H9 (cell line): ENCODE measurements at regions not wholly inside any gene's neighbourhood (a gene's known extent, or its start where the extent isn't known, plus 50 kb on each side); places are given as distances from the start of the nearest gene placed in this dataset.

Experiments used
- DNase-seq: peaks from one replicate; pipeline ENCODE4 v3.0.0-alpha.2; 2017
- H2AFZ ChIP-seq: one replicate; pipeline ENCODE4 v1.6.1; 2013; ENCODE audit warnings: mild to moderate bottlenecking, low read length, control low read depth, moderate library complexity
- H2AK5ac ChIP-seq: 2 replicates; pipeline ENCODE4 v1.6.1; 2013; ENCODE audit warnings: low read length, control low read depth, mixed read lengths; ENCODE audit not compliant: insufficient read length
- H2BK120ac ChIP-seq: one replicate; pipeline ENCODE4 v1.6.1; 2013; ENCODE audit warnings: low read depth, mild to moderate bottlenecking, low read length, control low read depth, inconsistent platforms; ENCODE audit not compliant: poor library complexity, severe bottlenecking
- H2BK12ac ChIP-seq: 2 replicates; pipeline ENCODE4 v1.6.1; 2013; ENCODE audit warnings: low read length, control low read depth, mixed read lengths, low read depth; ENCODE audit not compliant: insufficient read length
- H2BK15ac ChIP-seq: 2 replicates; pipeline ENCODE4 v1.6.1; 2013; ENCODE audit warnings: low read depth, low read length, control low read depth
- H2BK20ac ChIP-seq: one replicate; pipeline ENCODE4 v1.6.1; 2013; ENCODE audit warnings: low read depth, mild to moderate bottlenecking, low read length, control low read depth, inconsistent platforms; ENCODE audit not compliant: poor library complexity, severe bottlenecking
- H2BK5ac ChIP-seq: 2 replicates; pipeline ENCODE4 v1.6.1; 2013; ENCODE audit warnings: low read length, control low read depth, mixed read lengths; ENCODE audit not compliant: insufficient read length
- H3K14ac ChIP-seq: 2 replicates; pipeline ENCODE4 v1.6.1; 2013; ENCODE audit warnings: low read length, control low read depth; ENCODE audit not compliant: insufficient read depth
- H3K18ac ChIP-seq: 2 replicates; pipeline ENCODE4 v1.6.1; 2013; ENCODE audit warnings: low read depth, mild to moderate bottlenecking, mixed read lengths, low read length, control low read depth; ENCODE audit not compliant: insufficient read length
- H3K23ac ChIP-seq: 2 replicates; pipeline ENCODE4 v1.6.1; 2013; ENCODE audit warnings: low read length, control low read depth, mixed read lengths, low read depth; ENCODE audit not compliant: insufficient read length
- H3K23me2 ChIP-seq: 2 replicates; pipeline ENCODE4 v1.6.1; 2013; ENCODE audit warnings: low read depth, mild to moderate bottlenecking, mixed read lengths, low read length, control low read depth; ENCODE audit not compliant: insufficient read length, poor library complexity, severe bottlenecking
- H3K27ac ChIP-seq: 2 replicates; pipeline ENCODE4 v1.5.1; 2013; ENCODE audit warnings: low read length, control low read depth, mixed read lengths, low read depth; ENCODE audit not compliant: insufficient read length
- H3K27me3 ChIP-seq: 2 replicates; pipeline ENCODE4 v1.6.1; 2013; ENCODE audit warnings: low read length, control low read depth, inconsistent platforms; ENCODE audit not compliant: insufficient read depth
- H3K4ac ChIP-seq: 2 replicates; pipeline ENCODE4 v1.6.1; 2013; ENCODE audit warnings: low read depth, mild to moderate bottlenecking, control low read depth, inconsistent platforms, low read length, moderate library complexity
- H3K4me1 ChIP-seq: 2 replicates; pipeline ENCODE4 v1.6.1; 2013; ENCODE audit warnings: low read length, control low read depth, inconsistent platforms; ENCODE audit not compliant: insufficient read depth
- H3K4me2 ChIP-seq: 2 replicates; pipeline ENCODE4 v1.6.1; 2013; ENCODE audit warnings: low read length, control low read depth, mixed read lengths; ENCODE audit not compliant: insufficient read length, insufficient read depth
- H3K56ac ChIP-seq: 2 replicates; pipeline ENCODE4 v1.6.1; 2013; ENCODE audit warnings: low read depth, mild to moderate bottlenecking, mixed read lengths, low read length, control low read depth; ENCODE audit not compliant: insufficient read length
- H3K79me1 ChIP-seq: 2 replicates; pipeline ENCODE4 v1.6.1; 2013; ENCODE audit warnings: low read depth, mild to moderate bottlenecking, moderate library complexity, low read length, control low read depth, inconsistent platforms; ENCODE audit not compliant: insufficient read depth, poor library complexity, severe bottlenecking
- H3K79me2 ChIP-seq: 2 replicates; pipeline ENCODE4 v1.6.1; 2013; ENCODE audit warnings: low read length, control low read depth, inconsistent platforms; ENCODE audit not compliant: insufficient read depth
- H3K9ac ChIP-seq: 2 replicates; pipeline ENCODE4 v1.6.1; 2013; ENCODE audit warnings: low read length, control low read depth, mixed read lengths; ENCODE audit not compliant: insufficient read length; ENCODE audit errors: extremely low read depth
- H3K9me3 ChIP-seq: one replicate; pipeline ENCODE4 v1.6.1; 2013; ENCODE audit warnings: low read depth, low read length, inconsistent platforms; ENCODE audit not compliant: control insufficient read depth
- H3T11ph ChIP-seq: one replicate; pipeline ENCODE4 v1.6.1; 2013; ENCODE audit warnings: mild to moderate bottlenecking, low read length, control low read depth, inconsistent platforms
- H4K20me1 ChIP-seq: one replicate; pipeline ENCODE4 v1.6.1; 2013; ENCODE audit not compliant: control insufficient read depth, insufficient read length, insufficient read depth
- H4K5ac ChIP-seq: 2 replicates; pipeline ENCODE4 v1.6.1; 2013; ENCODE audit warnings: low read depth, mild to moderate bottlenecking, mixed read lengths, low read length, control low read depth; ENCODE audit not compliant: insufficient read length
- H4K8ac ChIP-seq: replicated peaks from 2 replicates; pipeline ENCODE4 v1.6.1; 2013; ENCODE audit warnings: low read length, control low read depth, mixed read lengths, low read depth; ENCODE audit not compliant: insufficient read length
- H4K91ac ChIP-seq: 2 replicates; pipeline ENCODE4 v1.6.1; 2013; ENCODE audit warnings: low read depth, mild to moderate bottlenecking, moderate library complexity, mixed read lengths, low read length, control low read depth; ENCODE audit not compliant: insufficient read length
- H3K27ac Mint-ChIP-seq, 3 experiments: 2 replicates in 2 of 3; 3 replicates in 1 of 3; pipeline ENCODE4 v1.8.0; 2020 to 2021; ENCODE audit warnings: mixed read lengths in 3 of 3, mild to moderate bottlenecking in 1 of 3, moderate library complexity in 1 of 3
- H3K27me3 Mint-ChIP-seq: 2 replicates; pipeline ENCODE4 v1.8.0; 2021; ENCODE audit warnings: low read depth, mild to moderate bottlenecking, moderate library complexity, mixed read lengths
- H3K36me3 Mint-ChIP-seq, 3 experiments: 2 replicates in 2 of 3; 3 replicates in 1 of 3; pipeline ENCODE4 v1.8.0; 2020 to 2021; ENCODE audit warnings: low read depth in 3 of 3, mixed read lengths in 3 of 3; ENCODE audit not compliant: insufficient read depth in 1 of 3
- H3K4me1 Mint-ChIP-seq, 2 experiments: 2 replicates each; pipeline ENCODE4 v1.8.0; 2020; ENCODE audit warnings: mixed read lengths in 2 of 2
- H3K4me3 Mint-ChIP-seq, 2 experiments: 2 replicates in 1 of 2; 3 replicates in 1 of 2; pipeline ENCODE4 v1.8.0; 2020 to 2021; ENCODE audit warnings: mild to moderate bottlenecking in 2 of 2, mixed read lengths in 2 of 2, moderate library complexity in 1 of 2
- H3K9me3 Mint-ChIP-seq, 2 experiments: 2 replicates in 1 of 2; 3 replicates in 1 of 2; pipeline ENCODE4 v1.8.0; 2020; ENCODE audit warnings: mild to moderate bottlenecking in 2 of 2, mixed read lengths in 2 of 2, moderate library complexity in 1 of 2
- WGBS: extraction: QIAGEN DNeasy Blood & Tissue Kit; methylation state at CpG from one replicate; pipeline ENCODE4 v1.1.7; 2013; ENCODE audit warnings: missing lambda C conversion rate, low lambda C conversion rate, mixed read lengths; ENCODE audit not compliant: insufficient read length; ENCODE audit errors: extremely low coverage; 5-methylcytosine and 5-hydroxymethylcytosine counted together
- TF ChIP-seq, protein P1 (sequence below): fragments of 200-600 bp; sonication (generic); conservative IDR thresholded peaks from 3 replicates; pipeline ENCODE4 v1.8.0; 2021; ENCODE audit warnings: antibody characterized with exemption, mild to moderate bottlenecking

DNA sequence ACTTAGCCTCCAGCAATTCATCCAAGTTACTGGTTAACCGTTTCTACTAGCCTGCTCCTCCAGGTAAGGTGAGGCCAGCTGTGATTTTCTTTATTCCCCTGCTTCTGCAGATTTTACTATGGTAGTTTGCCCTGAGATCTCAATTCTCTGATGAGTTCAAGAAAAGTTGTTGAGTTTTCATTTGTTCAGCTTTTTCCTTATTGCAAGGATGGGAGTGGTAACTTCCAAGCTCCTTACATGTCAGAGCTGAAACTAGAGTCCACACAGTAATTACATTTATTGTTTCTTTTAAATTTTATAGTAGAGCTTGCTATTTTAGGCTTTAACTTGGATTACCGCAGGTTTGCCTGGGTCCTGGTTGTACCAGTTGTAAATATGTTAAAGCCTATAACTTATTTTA is 76.9 kb upstream of the ZRANB2 start:
- Mint-ChIP-seq H3K4me3 (no peak overlapping the region), H3K36me3 (no peaks in the 10 kb centered on the region), H3K4me1 (peaks cover 0 to 5% of the 10 kb centered on the region in 2 experiments; a peak in 1 of 4 replicates), H3K27ac (no peak overlapping the region), H3K9me3 (no peaks in the 10 kb centered on the region), H3K27me3 (no peaks in the 10 kb centered on the region)
- no peak overlapping the region for H3K9ac ChIP-seq
- H2AFZ ChIP-seq = no peak overlapping the region
- no peak for DNase-seq
- H3K4me2 ChIP-seq = no peak overlapping the region
- TF ChIP-seq, protein P1, sequence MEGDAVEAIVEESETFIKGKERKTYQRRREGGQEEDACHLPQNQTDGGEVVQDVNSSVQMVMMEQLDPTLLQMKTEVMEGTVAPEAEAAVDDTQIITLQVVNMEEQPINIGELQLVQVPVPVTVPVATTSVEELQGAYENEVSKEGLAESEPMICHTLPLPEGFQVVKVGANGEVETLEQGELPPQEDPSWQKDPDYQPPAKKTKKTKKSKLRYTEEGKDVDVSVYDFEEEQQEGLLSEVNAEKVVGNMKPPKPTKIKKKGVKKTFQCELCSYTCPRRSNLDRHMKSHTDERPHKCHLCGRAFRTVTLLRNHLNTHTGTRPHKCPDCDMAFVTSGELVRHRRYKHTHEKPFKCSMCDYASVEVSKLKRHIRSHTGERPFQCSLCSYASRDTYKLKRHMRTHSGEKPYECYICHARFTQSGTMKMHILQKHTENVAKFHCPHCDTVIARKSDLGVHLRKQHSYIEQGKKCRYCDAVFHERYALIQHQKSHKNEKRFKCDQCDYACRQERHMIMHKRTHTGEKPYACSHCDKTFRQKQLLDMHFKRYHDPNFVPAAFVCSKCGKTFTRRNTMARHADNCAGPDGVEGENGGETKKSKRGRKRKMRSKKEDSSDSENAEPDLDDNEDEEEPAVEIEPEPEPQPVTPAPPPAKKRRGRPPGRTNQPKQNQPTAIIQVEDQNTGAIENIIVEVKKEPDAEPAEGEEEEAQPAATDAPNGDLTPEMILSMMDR = no peak
- no peak overlapping the region for H4K91ac ChIP-seq
- no peaks in the 10 kb centered on the region for H3K79me2 ChIP-seq
- no peak overlapping the region for H3K23ac ChIP-seq
- no peaks in the 10 kb centered on the region for H3K4me1 ChIP-seq
- H3K79me1 ChIP-seq = no peaks in the 10 kb centered on the region
- no peaks in the 10 kb centered on the region for H3K23me2 ChIP-seq
- H4K5ac ChIP-seq = no peak overlapping the region
- no CpG with 5 or more reads among the region's 2 CpGs for WGBS
- H2BK12ac ChIP-seq = no peak overlapping the region
- H3K9me3 ChIP-seq = no peaks in the 10 kb centered on the region
- H3K18ac ChIP-seq = no peak overlapping the region
- no peak overlapping the region for H3K14ac ChIP-seq
- no peak overlapping the region for H4K8ac ChIP-seq
- H2BK20ac ChIP-seq = no peak overlapping the region
- H2BK120ac ChIP-seq = no peak overlapping the region
- no peak overlapping the region for H3K56ac ChIP-seq
- H2BK5ac ChIP-seq = no peak overlapping the region
- no peaks in the 10 kb centered on the region for H3K27me3 ChIP-seq
- no peak overlapping the region for H3T11ph ChIP-seq
- no peak overlapping the region for H3K27ac ChIP-seq
- H4K20me1 ChIP-seq = no peaks in the 10 kb centered on the region
- H2BK15ac ChIP-seq = no peak overlapping the region
- H2AK5ac ChIP-seq = no peak overlapping the region
- H3K4ac ChIP-seq = no peak overlapping the region
